Neuronal stem cell (in vitro differentiated cells): ENCODE measurements at regions not wholly inside any gene's neighbourhood (a gene's known extent, or its start where the extent isn't known, plus 50 kb on each side); places are given as distances from the start of the nearest gene placed in this dataset.

Source experiments
- DNase-seq: peaks from one replicate; pipeline ENCODE4 v3.0.0-alpha.2; 2013; ENCODE audit warnings: low spot score
- H2AFZ ChIP-seq: one replicate; pipeline ENCODE4 v1.6.1; 2013; ENCODE audit warnings: mild to moderate bottlenecking, low read length, inconsistent platforms
- H2AK5ac ChIP-seq: 2 replicates; pipeline ENCODE4 v1.6.1; 2013; ENCODE audit warnings: low read depth, mild to moderate bottlenecking, inconsistent platforms, low read length, moderate library complexity, mixed read lengths
- H2BK120ac ChIP-seq: 2 replicates; pipeline ENCODE4 v1.6.1; 2013; ENCODE audit warnings: low read depth, mild to moderate bottlenecking, inconsistent platforms, low read length, moderate library complexity, mixed read lengths
- H2BK12ac ChIP-seq: one replicate; pipeline ENCODE4 v1.6.1; 2013; ENCODE audit warnings: low read length, inconsistent platforms
- H2BK15ac ChIP-seq: 2 replicates; pipeline ENCODE4 v1.6.1; 2013; ENCODE audit warnings: mild to moderate bottlenecking, low read length, inconsistent platforms, mixed read lengths
- H2BK5ac ChIP-seq: one replicate; pipeline ENCODE4 v1.6.1; 2013; ENCODE audit warnings: inconsistent platforms, mild to moderate bottlenecking, low read length, moderate library complexity
- H3K14ac ChIP-seq: one replicate; pipeline ENCODE4 v1.6.1; 2013; ENCODE audit warnings: low read length, inconsistent platforms
- H3K18ac ChIP-seq: 2 replicates; pipeline ENCODE4 v1.6.1; 2013; ENCODE audit warnings: low read length, inconsistent platforms
- H3K23ac ChIP-seq: 2 replicates; pipeline ENCODE4 v1.6.1; 2013; ENCODE audit warnings: low read depth, mild to moderate bottlenecking, mixed read lengths, low read length, inconsistent platforms; ENCODE audit not compliant: poor library complexity
- H3K27ac ChIP-seq: replicated peaks from 3 replicates; pipeline ENCODE4 v1.5.1; 2013; ENCODE audit warnings: low read length, inconsistent platforms
- H3K27me3 ChIP-seq, 3 experiments: 2 replicates each; pipeline ENCODE4 v1.6.1; 2013; ENCODE audit warnings: low read length in 3 of 3, mild to moderate bottlenecking in 2 of 3, inconsistent platforms in 1 of 3, low read depth in 1 of 3, mixed read lengths in 1 of 3, moderate library complexity in 1 of 3; ENCODE audit not compliant: control insufficient read depth in 3 of 3, insufficient read depth in 3 of 3
- H3K36me3 ChIP-seq, 2 donors: replicated peaks in 1 of 2; 2 replicates each; pipeline ENCODE4 v1.6.1; 2013; ENCODE audit warnings: low read length in 2 of 2; ENCODE audit not compliant: control insufficient read depth in 2 of 2, insufficient read depth in 2 of 2
- H3K4ac ChIP-seq: 2 replicates; pipeline ENCODE4 v1.6.1; 2013; ENCODE audit warnings: inconsistent platforms, mild to moderate bottlenecking, low read length, moderate library complexity
- H3K4me1 ChIP-seq, 2 donors: 1 replicate in 1 of 2; 2 replicates in 1 of 2; pipeline ENCODE4 v1.6.1; 2013; ENCODE audit warnings: low read length in 2 of 2, low read depth in 1 of 2; ENCODE audit not compliant: control insufficient read depth in 2 of 2, insufficient read depth in 1 of 2
- H3K4me2 ChIP-seq: one replicate; pipeline ENCODE4 v1.6.1; 2013; ENCODE audit warnings: mild to moderate bottlenecking, low read length, inconsistent platforms; ENCODE audit not compliant: insufficient read depth, poor library complexity, severe bottlenecking
- H3K4me3 ChIP-seq, 2 donors: 2 replicates each; pipeline ENCODE4 v1.5.1; 2013; ENCODE audit warnings: low read length in 2 of 2, mild to moderate bottlenecking in 2 of 2, inconsistent platforms in 1 of 2, moderate library complexity in 1 of 2
- H3K79me1 ChIP-seq: one replicate; pipeline ENCODE4 v1.6.1; 2013; ENCODE audit warnings: low read depth, mild to moderate bottlenecking, inconsistent platforms, low read length, moderate library complexity
- H3K9ac ChIP-seq: one replicate; pipeline ENCODE4 v1.6.1; 2013; ENCODE audit warnings: mild to moderate bottlenecking, low read depth, low read length, inconsistent platforms; ENCODE audit not compliant: poor library complexity
- H3K9me3 ChIP-seq, 2 donors: replicated peaks in 1 of 2; 2 replicates each; pipeline versions ENCODE3 to v1.6.1; 2013; ENCODE audit warnings: low read length in 2 of 2, mild to moderate bottlenecking in 2 of 2, inconsistent platforms in 1 of 2, low read depth in 1 of 2, mixed read lengths in 1 of 2, moderate library complexity in 1 of 2; ENCODE audit not compliant: control insufficient read depth in 2 of 2, insufficient read depth in 1 of 2
- H4K8ac ChIP-seq: one replicate; pipeline ENCODE4 v1.6.1; 2013; ENCODE audit warnings: low read depth, mild to moderate bottlenecking, inconsistent platforms, low read length, moderate library complexity
- H4K91ac ChIP-seq: one replicate; pipeline ENCODE4 v1.6.1; 2013; ENCODE audit warnings: low read length, low read depth, mild to moderate bottlenecking, inconsistent platforms; ENCODE audit not compliant: poor library complexity
- WGBS, 2 donors: extraction: QIAGEN DNeasy Blood & Tissue Kit; methylation state at CpG; one replicate each; pipeline ENCODE4 v1.1.7; 2013; ENCODE audit warnings: missing lambda C conversion rate in 2 of 2, mixed read lengths in 1 of 2; ENCODE audit not compliant: insufficient read length in 2 of 2, insufficient replicate concordance in 1 of 2; ENCODE audit errors: extremely low coverage in 2 of 2; 5-methylcytosine and 5-hydroxymethylcytosine counted together

- H3K4me2 ChIP-seq, result no peak overlapping the region
- no peaks in the 10 kb centered on the region for H3K79me1 ChIP-seq
- no CpG with 5 or more reads among the region's 3 CpGs for WGBS, 2 donors
- no peak overlapping the region for H2BK120ac ChIP-seq
- no peak overlapping the region for H3K23ac ChIP-seq
- no peak overlapping the region for H4K8ac ChIP-seq
- H2BK5ac ChIP-seq, result no peak overlapping the region
- H3K18ac ChIP-seq, result no peak overlapping the region
- DNase-seq, result no peak
- no peak overlapping the region for H3K14ac ChIP-seq
- no peaks in the 10 kb centered on the region for H3K27me3 ChIP-seq
- no peak overlapping the region for H3K27ac ChIP-seq
- no peak overlapping the region for H2AK5ac ChIP-seq
- H3K4ac ChIP-seq, result no peak overlapping the region
- H3K9me3 ChIP-seq, result no peaks in the 10 kb centered on the region
- H3K9ac ChIP-seq, result no peak overlapping the region
- H3K4me3 ChIP-seq, result no peak overlapping the region
- no peaks in the 10 kb centered on the region for H3K36me3 ChIP-seq
- H2AFZ ChIP-seq, result no peak overlapping the region
- no peak overlapping the region for H2BK12ac ChIP-seq
- H2BK15ac ChIP-seq, result no peak overlapping the region
- H4K91ac ChIP-seq, result no peak overlapping the region
- peaks cover 2 to 14% of the 10 kb centered on the region in 2 donors for H3K4me1 ChIP-seq
These were observed 279.7 kb downstream of the SS18 start for GRCh38 chr18:25810736-25811135.

GRCh38 chr18:25805939-25806338 is 284.5 kb downstream of the SS18 start:
- H3K9ac ChIP-seq, result no peak overlapping the region
- H3K4ac ChIP-seq, result no peak overlapping the region
- H2AFZ ChIP-seq, result no peak overlapping the region
- H4K8ac ChIP-seq, result no peak overlapping the region
- no peak overlapping the region for H2AK5ac ChIP-seq
- no peak overlapping the region for H3K23ac ChIP-seq
- no peak overlapping the region for H2BK120ac ChIP-seq
- no peak overlapping the region for H3K18ac ChIP-seq
- H3K4me2 ChIP-seq, result no peak overlapping the region
- H2BK15ac ChIP-seq, result no peak overlapping the region
- H3K27me3 ChIP-seq, result no peaks in the 10 kb centered on the region
- H3K4me1 ChIP-seq, result no peaks in the 10 kb centered on the region
- H3K14ac ChIP-seq, result no peak overlapping the region
- no peak overlapping the region for H4K91ac ChIP-seq
- no peaks in the 10 kb centered on the region for H3K79me1 ChIP-seq
- no CpG with 5 or more reads among the region's 4 CpGs for WGBS, 2 donors
- H3K27ac ChIP-seq, result no peak overlapping the region
- H3K36me3 ChIP-seq, result no peaks in the 10 kb centered on the region
- peaks cover 0 to 2% of the 10 kb centered on the region in 2 donors for H3K9me3 ChIP-seq
- DNase-seq, result no peak
- H2BK5ac ChIP-seq, result no peak overlapping the region
- H3K4me3 ChIP-seq, result no peak overlapping the region
- no peak overlapping the region for H2BK12ac ChIP-seq

- no peaks in the 10 kb centered on the region for H3K79me1 ChIP-seq
These were observed 285.1 kb downstream of the SS18 start for GRCh38 chr18:25805323-25805722.

GRCh38 chr18:25799231-25799630 is 291.2 kb downstream of the SS18 start:
- no peak for DNase-seq
- H2AFZ ChIP-seq, result no peak overlapping the region
- H3K27me3 ChIP-seq, result no peaks in the 10 kb centered on the region

More at GRCh38 chr18:25805323-25805722, 285.1 kb downstream of the SS18 start:
- Histone ChIP-seq H3K27ac (no peak overlapping the region), H3K9me3 (peaks cover 0 to 2% of the 10 kb centered on the region in 2 donors), H3K4me3 (no peak overlapping the region), H3K4me2 (no peak overlapping the region), H2BK12ac (no peak overlapping the region), H2BK120ac (no peak overlapping the region), H4K91ac (no peak overlapping the region), H3K27me3 (no peaks in the 10 kb centered on the region), H2AK5ac (no peak overlapping the region), H3K9ac (no peak overlapping the region), H3K23ac (no peak overlapping the region), H2BK5ac (no peak overlapping the region), H3K18ac (peak overlapping the region; percentile 2), H3K4me1 (no peaks in the 10 kb centered on the region), H3K36me3 (no peaks in the 10 kb centered on the region), H2BK15ac (no peak overlapping the region), H2AFZ (peak overlapping the region; percentile 12), H3K14ac (no peak overlapping the region), H4K8ac (no peak overlapping the region), H3K4ac (no peak overlapping the region)
- DNase-seq, result no peak
- WGBS, 2 donors, result no CpG with 5 or more reads among the region's 5 CpGs

More at GRCh38 chr18:25799231-25799630, 291.2 kb downstream of the SS18 start:
- Histone ChIP-seq H2BK12ac (no peak overlapping the region), H3K9ac (no peak overlapping the region), H3K79me1 (no peaks in the 10 kb centered on the region), H4K91ac (no peak overlapping the region), H3K4me1 (peaks cover 2% of the 10 kb centered on the region in 2 donors), H2AK5ac (no peak overlapping the region), H3K27ac (no peak overlapping the region), H2BK15ac (no peak overlapping the region), H3K4me2 (no peak overlapping the region), H3K23ac (no peak overlapping the region), H4K8ac (no peak overlapping the region), H3K4me3 (no peak overlapping the region), H3K9me3 (peaks cover 0 to 2% of the 10 kb centered on the region in 2 donors), H2BK5ac (no peak overlapping the region), H3K18ac (no peak overlapping the region), H2BK120ac (no peak overlapping the region), H3K4ac (no peak overlapping the region), H3K14ac (no peak overlapping the region), H3K36me3 (no peaks in the 10 kb centered on the region)
- no CpG with 5 or more reads among the region's 3 CpGs for WGBS, 2 donors
